ENCODE measurements at regions not wholly inside any gene's neighbourhood (a gene's known extent, or its start where the extent isn't known, plus 50 kb on each side); places are given as distances from the start of the nearest gene placed in this dataset.

- Mint-ChIP-seq H3K27ac (ENCODE audit: unreplicated experiment) (peak overlapping the region; percentile 79), H3K9me3 (ENCODE audit: low read depth) (no peaks in the 10 kb centered on the region), H3K4me1 (ENCODE audit: low read depth) (peaks cover 64% of the 10 kb centered on the region), H3K36me3 (ENCODE audit: low read depth) (peaks cover 3% of the 10 kb centered on the region), H3K4me3 (ENCODE audit: unreplicated experiment) (peak overlapping the region; percentile 63), H3K27me3 (ENCODE audit: low read depth) (no peaks in the 10 kb centered on the region)
- TF ChIP-seq CTCF (IDR thresholded peaks at IDR 0.05), result peak; percentile 42
- peak; percentile 96 for DNase-seq (ENCODE audit: low spot score)
Observed at GRCh38 chr2:120867290-120868241, 131.9 kb downstream of the GLI2 start.

- peak overlapping the region; percentile 79 for H3K27ac Mint-ChIP-seq (ENCODE audit: unreplicated experiment)
- peak overlapping the region; percentile 63 for H3K4me3 Mint-ChIP-seq (ENCODE audit: unreplicated experiment)
- no peaks in the 10 kb centered on the region for H3K9me3 Mint-ChIP-seq (ENCODE audit: low read depth)
- DNase-seq (ENCODE audit: low spot score), result peak; percentile 27
- H3K27me3 Mint-ChIP-seq (ENCODE audit: low read depth), result no peaks in the 10 kb centered on the region
- TF ChIP-seq CTCF (IDR thresholded peaks at IDR 0.05), result peak; percentile 4
- H3K36me3 Mint-ChIP-seq (ENCODE audit: low read depth), result peaks cover 3% of the 10 kb centered on the region
- H3K4me1 Mint-ChIP-seq (ENCODE audit: low read depth), result peaks cover 63% of the 10 kb centered on the region
Observed at GRCh38 chr2:120868366-120868765, 132.7 kb downstream of the GLI2 start.

GRCh38 chr2:120869036-120869729 lies 133.5 kb downstream of the GLI2 start:
- Mint-ChIP-seq H3K9me3 (ENCODE audit: low read depth) (no peaks in the 10 kb centered on the region), H3K36me3 (ENCODE audit: low read depth) (no peaks in the 10 kb centered on the region), H3K27me3 (ENCODE audit: low read depth) (no peaks in the 10 kb centered on the region), H3K27ac (ENCODE audit: unreplicated experiment) (peak overlapping the region; percentile 79), H3K4me3 (ENCODE audit: unreplicated experiment) (no peak overlapping the region), H3K4me1 (ENCODE audit: low read depth) (peaks cover 55% of the 10 kb centered on the region)
- peak; percentile 22 for DNase-seq (ENCODE audit: low spot score)
- no peak for TF ChIP-seq CTCF (IDR thresholded peaks at IDR 0.05)

- DNase-seq (ENCODE audit: low spot score), result peak; percentile 37
- no peak for TF ChIP-seq CTCF (IDR thresholded peaks at IDR 0.05)
- no peaks in the 10 kb centered on the region for H3K36me3 Mint-ChIP-seq (ENCODE audit: low read depth)
- H3K4me1 Mint-ChIP-seq (ENCODE audit: low read depth), result peaks cover 49% of the 10 kb centered on the region
- no peaks in the 10 kb centered on the region for H3K27me3 Mint-ChIP-seq (ENCODE audit: low read depth)
- no peaks in the 10 kb centered on the region for H3K9me3 Mint-ChIP-seq (ENCODE audit: low read depth)
- H3K27ac Mint-ChIP-seq (ENCODE audit: unreplicated experiment), result peak overlapping the region; percentile 36
- H3K4me3 Mint-ChIP-seq (ENCODE audit: unreplicated experiment), result no peak overlapping the region
Observed at GRCh38 chr2:120869730-120870466, 134.2 kb downstream of the GLI2 start.

- peak; percentile 33 for DNase-seq (ENCODE audit: low spot score)
- H3K9me3 Mint-ChIP-seq (ENCODE audit: low read depth), result no peaks in the 10 kb centered on the region
- H3K4me3 Mint-ChIP-seq (ENCODE audit: unreplicated experiment), result no peak overlapping the region
- H3K27ac Mint-ChIP-seq (ENCODE audit: unreplicated experiment), result peak overlapping the region; percentile 36
- no peak for TF ChIP-seq CTCF (IDR thresholded peaks at IDR 0.05)
- H3K4me1 Mint-ChIP-seq (ENCODE audit: low read depth), result peaks cover 48% of the 10 kb centered on the region
- H3K27me3 Mint-ChIP-seq (ENCODE audit: low read depth), result no peaks in the 10 kb centered on the region
- H3K36me3 Mint-ChIP-seq (ENCODE audit: low read depth), result no peaks in the 10 kb centered on the region
Observed at GRCh38 chr2:120870467-120870788, 134.8 kb downstream of the GLI2 start.
